IMR-90 (cell line): ENCODE measurements at regions not wholly inside any gene's neighbourhood (a gene's known extent, or its start where the extent isn't known, plus 50 kb on each side); places are given as distances from the start of the nearest gene placed in this dataset.

Experiments
- ATAC-seq: fragments of 200-7000 bp; cut with Tn5 transposase; 2 replicates; pipeline ENCODE4 v1.9.1; 2020; ENCODE audit warnings: low read depth, mild to moderate bottlenecking, moderate library complexity
- BruUV-seq: library from RNA; stranded (reverse); fragments of 400-500 nt; replicated peaks from 2 replicates; lab custom pipeline; 2021; lab: Mats Ljungman, UMichigan
- CTCF ChIA-PET: fragments of 300-600 bp; formaldehyde crosslinking; extraction: SDS; loops from one replicate; lab custom pipeline; 2021; ENCODE audit warnings: antibody characterized with exemption; lab: Yijun Ruan, JAX
- POLR2A ChIA-PET: fragments of 300-600 bp; sonication (Branson Sonifier 250); formaldehyde crosslinking; loops from one replicate; lab custom pipeline; 2022; ENCODE audit warnings: antibody characterized with exemption; ENCODE audit not compliant: unreplicated experiment; lab: Charles Lee
- DNase-seq: peaks from one replicate; pipeline ENCODE4 v3.0.0; 2013
- H2AFZ ChIP-seq: replicated peaks from 2 replicates; pipeline ENCODE3; 2013; ENCODE audit warnings: low read length, mild to moderate bottlenecking; ENCODE audit not compliant: poor library complexity
- H2AK5ac ChIP-seq: 2 replicates; pipeline ENCODE4 v1.6.1; 2013; ENCODE audit warnings: low read depth, low read length, inconsistent platforms
- H2AK9ac ChIP-seq: replicated peaks from 2 replicates; pipeline ENCODE3; 2013; ENCODE audit warnings: mild to moderate bottlenecking, low read depth, low read length, moderate library complexity; ENCODE audit not compliant: poor library complexity
- H2BK120ac ChIP-seq: 2 replicates; pipeline ENCODE4 v1.6.1; 2013; ENCODE audit warnings: low read depth, low read length, inconsistent platforms
- H2BK15ac ChIP-seq: 3 replicates; pipeline ENCODE4 v1.6.1; 2013; ENCODE audit warnings: low read depth, low read length, inconsistent platforms
- H2BK20ac ChIP-seq: 2 replicates; pipeline ENCODE4 v1.6.1; 2013; ENCODE audit warnings: low read depth, mild to moderate bottlenecking, inconsistent platforms, low read length, moderate library complexity
- H2BK5ac ChIP-seq: 2 replicates; pipeline ENCODE4 v1.6.1; 2013; ENCODE audit warnings: mild to moderate bottlenecking, low read depth, low read length, inconsistent platforms; ENCODE audit not compliant: poor library complexity, severe bottlenecking
- H3K14ac ChIP-seq: replicated peaks from 2 replicates; pipeline ENCODE4 v1.6.1; 2013; ENCODE audit warnings: low read depth, low read length, inconsistent platforms
- H3K18ac ChIP-seq: 2 replicates; pipeline ENCODE4 v1.6.1; 2013; ENCODE audit warnings: low read depth, low read length, control low read depth
- H3K23ac ChIP-seq: 2 replicates; pipeline ENCODE4 v1.6.1; 2013; ENCODE audit warnings: low read depth, low read length, inconsistent platforms
- H3K27ac ChIP-seq: 2 replicates; pipeline ENCODE4 v1.5.1; 2013; ENCODE audit warnings: mild to moderate bottlenecking, control low read depth, low read length; ENCODE audit not compliant: insufficient read depth
- H3K27me3 ChIP-seq: 2 replicates; pipeline ENCODE4 v1.6.1; 2013; ENCODE audit warnings: low read length; ENCODE audit not compliant: control insufficient read depth, insufficient read depth
- H3K36me3 ChIP-seq: 2 replicates; pipeline ENCODE4 v1.6.1; 2013; ENCODE audit warnings: low read length, mixed read lengths; ENCODE audit not compliant: control insufficient read depth, insufficient read depth
- H3K4ac ChIP-seq: 2 replicates; pipeline ENCODE4 v1.6.1; 2013; ENCODE audit warnings: low read depth, low read length, inconsistent platforms
- H3K4me1 ChIP-seq: 2 replicates; pipeline ENCODE4 v1.6.1; 2013; ENCODE audit warnings: low read length, mixed read lengths; ENCODE audit not compliant: control insufficient read depth, insufficient read depth
- H3K4me2 ChIP-seq: 2 replicates; pipeline ENCODE4 v1.6.1; 2013; ENCODE audit warnings: low read depth, mild to moderate bottlenecking, control low read depth, low read length, moderate library complexity
- H3K4me3 ChIP-seq: 2 replicates; pipeline ENCODE4 v1.5.1; 2013; ENCODE audit warnings: low read depth, mild to moderate bottlenecking, control low read depth, low read length, moderate library complexity; ENCODE audit not compliant: insufficient read depth
- H3K56ac ChIP-seq: 2 replicates; pipeline ENCODE4 v1.6.1; 2013; ENCODE audit warnings: low read length, inconsistent platforms; ENCODE audit not compliant: insufficient read depth; ENCODE audit errors: extremely low read depth
- H3K79me1 ChIP-seq, 2 experiments: 2 replicates each; pipeline ENCODE4 v1.6.1; 2013; ENCODE audit warnings: low read length in 2 of 2, inconsistent platforms in 1 of 2, low read depth in 1 of 2
- H3K9ac ChIP-seq: 2 replicates; pipeline ENCODE4 v1.6.1; 2013; ENCODE audit warnings: low read depth, low read length, control low read depth
- H3K9me1 ChIP-seq: 2 replicates; pipeline ENCODE4 v1.6.1; 2013; ENCODE audit warnings: low read length, inconsistent platforms; ENCODE audit not compliant: insufficient read depth
- H3K9me3 ChIP-seq: 2 replicates; pipeline ENCODE4 v1.6.1; 2013; ENCODE audit warnings: low read length; ENCODE audit not compliant: control insufficient read depth, insufficient read depth
- H4K20me1 ChIP-seq: 2 replicates; pipeline ENCODE4 v1.6.1; 2013; ENCODE audit warnings: low read length, inconsistent platforms; ENCODE audit not compliant: insufficient read depth
- H4K5ac ChIP-seq: 2 replicates; pipeline ENCODE4 v1.6.1; 2013; ENCODE audit warnings: mild to moderate bottlenecking, low read depth, low read length, control low read depth
- H4K8ac ChIP-seq, 2 experiments: 2 replicates each; pipeline ENCODE4 v1.6.1; 2013; ENCODE audit warnings: low read depth in 2 of 2, low read length in 2 of 2, control low read depth in 1 of 2, inconsistent platforms in 1 of 2
- H4K91ac ChIP-seq: 2 replicates; pipeline ENCODE4 v1.6.1; 2013; ENCODE audit warnings: low read depth, low read length, inconsistent platforms; ENCODE audit not compliant: insufficient read depth
- MAFK ChIP-seq: IDR thresholded peaks from 2 replicates; pipeline ENCODE4 v1.6.1; 2012; ENCODE audit warnings: low read depth, low read length, improper control_type of control experiment
- WGBS, 2 experiments: methylation state at CpG; one replicate each; pipeline versions ENCODE4 v1.1.5 to v1.1.7; 2013; ENCODE audit warnings: missing lambda C conversion rate in 2 of 2; ENCODE audit not compliant: insufficient read length in 1 of 2; ENCODE audit errors: extremely low coverage in 2 of 2; 5-methylcytosine and 5-hydroxymethylcytosine counted together
- dilution Hi-C: fragments of 300-500 bp; cut with HindIII; formaldehyde crosslinking; loops from one replicate; pipeline ENCODE4 v1.14.3; 2018; ENCODE audit warnings: low sequenced_read_pairs; ENCODE audit not compliant: unreplicated experiment
- in situ Hi-C: fragments of 300-500 bp; cut with MboI; formaldehyde crosslinking; loops from 3 replicates; pipeline ENCODE4 v1.14.3; 2019; ENCODE audit warnings: low sequenced_read_pairs, inconsistent platforms, mixed read lengths
- intact Hi-C: fragments of 100-400 bp; cut with micrococcal nuclease; formaldehyde crosslinking; loops from 2 replicates; pipeline ENCODE4 v1.10.0; 2022

DNA sequence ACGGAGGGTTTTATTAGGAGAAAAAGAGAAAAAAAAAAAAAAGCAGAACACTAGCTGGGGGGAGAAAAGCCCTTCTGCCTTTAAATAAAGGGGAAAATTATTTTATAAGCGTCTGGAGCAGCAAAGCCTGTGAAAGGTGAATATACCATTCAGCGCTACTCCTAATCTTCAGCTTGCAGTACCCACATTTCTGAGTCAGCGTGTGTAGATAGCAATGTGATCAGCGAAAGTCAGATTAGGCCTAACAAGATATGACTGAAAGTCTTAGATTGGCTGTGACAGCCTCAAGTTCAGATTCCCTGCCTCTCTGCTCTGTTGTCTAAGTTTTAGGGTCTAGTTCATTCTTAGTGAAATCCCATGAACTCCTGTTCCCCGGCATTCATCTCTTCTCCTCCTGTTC lies 279.5 kb downstream of the TMEM114 start:
- CTCF ChIA-PET = no interaction called here
- no peak overlapping the region for H2BK5ac ChIP-seq
- TF ChIP-seq MAFK = no peak

More for the DNA sequence above, 279.5 kb downstream of the TMEM114 start:
- no peaks in the 10 kb centered on the region for H4K20me1 ChIP-seq
- no peak overlapping the region for H2BK120ac ChIP-seq
- no peak overlapping the region for H3K27ac ChIP-seq
- ATAC-seq = no peak
- H3K9ac ChIP-seq = no peak overlapping the region
- no peak overlapping the region for H3K4me2 ChIP-seq
- H3K4ac ChIP-seq = no peak overlapping the region
- no CpG with 5 or more reads among the region's 6 CpGs for WGBS, 2 experiments
- H2AK5ac ChIP-seq = no peak overlapping the region
- no peak overlapping the region for H4K5ac ChIP-seq
- H4K8ac ChIP-seq = no peak overlapping the region
- H3K9me3 ChIP-seq = peaks cover 10% of the 10 kb centered on the region
- H4K91ac ChIP-seq = no peak overlapping the region
- no peaks in the 10 kb centered on the region for H3K36me3 ChIP-seq
- no peak for DNase-seq
- no peak overlapping the region for H3K56ac ChIP-seq
- H2BK15ac ChIP-seq = no peak overlapping the region
- intact Hi-C loops (no loop called here), dilution Hi-C loops (no loop called here), in situ Hi-C loops (no loop called here)
- no peaks in the 10 kb centered on the region for H3K79me1 ChIP-seq
- no TSS peak for BruUV-seq
- no peak overlapping the region for H2BK20ac ChIP-seq
- no peaks in the 10 kb centered on the region for H3K9me1 ChIP-seq
- H3K23ac ChIP-seq = no peak overlapping the region
- H3K4me3 ChIP-seq = no peak overlapping the region
- H3K14ac ChIP-seq = no peak overlapping the region
- POLR2A ChIA-PET = no interaction called here
- H3K27me3 ChIP-seq = no peaks in the 10 kb centered on the region
- H3K4me1 ChIP-seq = no peaks in the 10 kb centered on the region
- no peak overlapping the region for H2AK9ac ChIP-seq
- H3K18ac ChIP-seq = no peak overlapping the region
- H2AFZ ChIP-seq = no peak overlapping the region
